ENCODE measurements at regions not wholly inside any gene's neighbourhood (a gene's known extent, or its start where the extent isn't known, plus 50 kb on each side); places are given as distances from the start of the nearest gene placed in this dataset.
"Not testable (repeated sequence)": the region's sequence is repeated elsewhere in the genome, so short reads cannot be mapped to it uniquely, and the experiment has no call there.

DNA sequence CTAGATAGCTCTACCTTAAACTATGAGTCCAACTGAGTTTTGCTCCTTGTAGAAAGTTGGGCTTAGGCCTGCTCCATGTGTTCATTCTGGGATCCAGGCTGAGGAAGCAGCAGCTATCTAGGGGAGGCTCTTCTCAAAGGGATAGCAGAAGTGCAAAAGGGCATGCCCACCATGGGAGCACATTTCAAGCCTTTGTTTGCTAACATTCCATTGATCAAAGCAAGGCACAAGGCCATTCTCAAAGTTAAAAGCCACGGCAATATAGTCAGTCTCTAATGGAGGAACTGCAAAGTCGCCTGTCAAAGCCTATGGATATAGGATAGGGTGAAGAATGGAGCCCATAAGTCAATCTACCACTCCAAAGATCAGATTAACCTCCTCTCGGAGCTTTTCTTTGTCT lies 488.1 kb upstream of the ARX start:
- no peak overlapping the region for H3K4me3 ChIP-seq (ENCODE audit: low read depth, low read length)
- no peak for DNase-seq (ENCODE audit: low read depth)
- TF ChIP-seq, protein P1, sequence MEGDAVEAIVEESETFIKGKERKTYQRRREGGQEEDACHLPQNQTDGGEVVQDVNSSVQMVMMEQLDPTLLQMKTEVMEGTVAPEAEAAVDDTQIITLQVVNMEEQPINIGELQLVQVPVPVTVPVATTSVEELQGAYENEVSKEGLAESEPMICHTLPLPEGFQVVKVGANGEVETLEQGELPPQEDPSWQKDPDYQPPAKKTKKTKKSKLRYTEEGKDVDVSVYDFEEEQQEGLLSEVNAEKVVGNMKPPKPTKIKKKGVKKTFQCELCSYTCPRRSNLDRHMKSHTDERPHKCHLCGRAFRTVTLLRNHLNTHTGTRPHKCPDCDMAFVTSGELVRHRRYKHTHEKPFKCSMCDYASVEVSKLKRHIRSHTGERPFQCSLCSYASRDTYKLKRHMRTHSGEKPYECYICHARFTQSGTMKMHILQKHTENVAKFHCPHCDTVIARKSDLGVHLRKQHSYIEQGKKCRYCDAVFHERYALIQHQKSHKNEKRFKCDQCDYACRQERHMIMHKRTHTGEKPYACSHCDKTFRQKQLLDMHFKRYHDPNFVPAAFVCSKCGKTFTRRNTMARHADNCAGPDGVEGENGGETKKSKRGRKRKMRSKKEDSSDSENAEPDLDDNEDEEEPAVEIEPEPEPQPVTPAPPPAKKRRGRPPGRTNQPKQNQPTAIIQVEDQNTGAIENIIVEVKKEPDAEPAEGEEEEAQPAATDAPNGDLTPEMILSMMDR (conservative IDR thresholded peaks at IDR 0.05; ENCODE audit: low read depth, low read length) = no peak

DNA sequence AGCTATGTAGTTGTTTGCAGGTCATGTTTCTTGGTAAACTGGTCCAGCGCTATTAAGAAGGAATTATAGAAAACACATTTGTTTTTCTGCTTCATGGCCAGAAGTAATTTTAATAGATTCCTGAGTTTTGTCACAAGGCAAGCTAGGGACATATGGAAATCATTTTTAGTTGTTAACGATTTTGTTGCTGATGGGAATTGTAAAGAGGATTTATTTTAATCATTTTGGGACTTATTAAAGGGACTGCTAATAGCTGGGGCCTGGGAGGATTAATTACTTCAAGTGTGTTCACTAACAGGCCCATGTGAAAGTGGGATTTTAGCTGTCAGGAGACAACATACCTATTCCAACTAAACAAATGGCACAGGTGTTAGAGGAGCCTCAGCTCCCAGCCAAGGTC lies 492.0 kb upstream of the ARX start:
- TF ChIP-seq, protein P1 (conservative IDR thresholded peaks at IDR 0.05; ENCODE audit: low read depth, low read length) = no peak

DNA sequence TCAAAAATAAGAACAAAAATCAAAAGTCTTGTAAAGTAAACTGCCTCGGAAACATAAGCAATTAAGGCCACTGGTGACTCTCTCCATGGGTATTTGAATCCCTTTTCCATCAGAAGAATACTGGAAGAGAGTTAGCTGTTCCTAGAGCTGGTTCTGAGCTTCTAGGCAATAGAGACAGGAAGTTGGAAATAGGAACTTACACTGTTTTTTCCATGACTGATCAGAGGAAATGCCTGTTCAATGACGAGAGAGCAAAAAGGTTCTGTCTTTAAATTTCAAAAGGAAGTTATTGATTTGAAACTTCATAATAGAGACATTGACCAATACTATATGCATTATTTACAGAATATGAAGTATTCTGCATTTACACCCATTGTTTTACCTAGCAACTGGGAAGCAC lies 503.5 kb upstream of the ARX start:
- TF ChIP-seq, protein P1 (conservative IDR thresholded peaks at IDR 0.05; ENCODE audit: low read depth, low read length) = no peak
- no peak overlapping the region for H3K4me3 ChIP-seq (ENCODE audit: low read depth, low read length)
- no peak for DNase-seq (ENCODE audit: low read depth)

More for the DNA sequence above, 492.0 kb upstream of the ARX start:
- no peak overlapping the region for H3K4me3 ChIP-seq (ENCODE audit: low read depth, low read length)
- DNase-seq (ENCODE audit: low read depth) = no peak

DNA sequence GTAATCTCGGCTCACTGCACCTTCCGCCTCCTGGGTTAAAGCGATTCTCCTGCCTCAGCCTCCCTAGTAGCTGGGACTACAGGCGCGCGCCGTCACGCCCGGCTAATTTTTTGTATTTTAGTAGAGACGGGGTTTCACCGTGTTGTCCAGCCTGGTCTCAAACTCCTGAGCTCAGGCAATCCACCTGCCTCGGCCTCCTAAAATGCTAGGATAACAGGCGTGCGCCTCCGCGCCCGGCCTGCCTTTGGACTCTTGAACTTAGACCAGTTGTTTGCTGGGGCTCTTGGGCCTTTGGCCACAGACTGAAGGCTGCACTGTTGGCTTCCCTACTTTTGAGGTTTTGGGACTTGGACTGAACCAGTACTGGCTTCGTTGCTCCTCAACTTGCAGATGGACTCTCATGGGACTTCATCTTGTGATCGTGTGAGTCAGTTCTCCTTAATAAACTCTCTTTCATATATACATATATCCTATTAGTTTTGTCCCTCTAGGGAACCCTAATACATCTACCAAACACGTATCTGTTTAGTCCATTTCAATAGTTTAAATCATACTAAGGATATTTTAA lies 506.8 kb upstream of the ARX start:
- DNase-seq (ENCODE audit: low read depth); H3K4me3 ChIP-seq (ENCODE audit: low read depth, low read length): not testable (repeated sequence)

DNA sequence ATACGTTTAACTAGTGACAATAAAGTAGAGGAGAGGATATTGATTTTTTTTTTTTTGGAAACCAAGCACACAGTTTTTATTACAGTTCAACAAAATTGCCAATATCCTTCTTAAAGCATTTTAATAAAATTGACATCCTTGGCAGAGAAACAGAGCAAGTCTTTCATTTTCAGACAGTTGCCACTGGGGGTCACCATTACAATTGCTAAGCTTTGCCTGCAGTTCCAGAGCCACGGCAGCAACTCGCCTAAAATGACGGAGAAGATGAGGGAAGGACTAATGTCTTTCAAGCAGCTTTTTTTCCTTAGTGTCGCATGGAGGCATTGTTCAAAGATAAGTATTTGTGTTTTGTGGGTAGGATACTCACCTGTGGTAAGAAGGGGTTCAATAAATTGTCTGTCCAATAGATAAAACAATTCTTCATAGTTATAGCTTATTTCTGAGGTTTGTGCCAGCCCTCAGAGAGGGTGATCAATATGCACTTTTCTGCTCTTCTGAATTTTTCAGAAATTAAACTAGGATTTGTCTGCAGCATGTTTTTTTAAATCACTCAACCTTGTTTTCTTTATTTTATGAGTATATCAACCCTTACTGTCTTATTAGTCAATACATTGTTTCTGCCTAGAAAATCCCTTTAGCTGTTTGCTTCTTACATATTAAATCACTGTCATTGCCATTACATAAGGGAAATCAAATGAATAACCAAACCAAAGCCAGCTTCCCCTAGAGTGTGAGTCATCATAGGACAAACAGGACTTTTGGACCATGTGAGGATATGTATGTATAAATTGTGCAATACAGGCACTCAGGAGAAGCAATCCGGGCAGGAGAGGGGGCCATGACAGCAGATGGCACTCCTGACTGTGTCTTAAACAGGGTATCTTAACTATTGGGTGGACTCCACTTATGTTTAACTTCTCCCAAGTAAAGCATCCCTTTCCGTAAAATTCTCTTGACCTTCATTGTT lies 508.1 kb upstream of the ARX start:
- TF ChIP-seq, protein P1 (conservative IDR thresholded peaks at IDR 0.05; ENCODE audit: low read depth, low read length) = peak; percentile 55
- DNase-seq (ENCODE audit: low read depth) = peak; percentile 63
- no peak overlapping the region for H3K4me3 ChIP-seq (ENCODE audit: low read depth, low read length)

DNA sequence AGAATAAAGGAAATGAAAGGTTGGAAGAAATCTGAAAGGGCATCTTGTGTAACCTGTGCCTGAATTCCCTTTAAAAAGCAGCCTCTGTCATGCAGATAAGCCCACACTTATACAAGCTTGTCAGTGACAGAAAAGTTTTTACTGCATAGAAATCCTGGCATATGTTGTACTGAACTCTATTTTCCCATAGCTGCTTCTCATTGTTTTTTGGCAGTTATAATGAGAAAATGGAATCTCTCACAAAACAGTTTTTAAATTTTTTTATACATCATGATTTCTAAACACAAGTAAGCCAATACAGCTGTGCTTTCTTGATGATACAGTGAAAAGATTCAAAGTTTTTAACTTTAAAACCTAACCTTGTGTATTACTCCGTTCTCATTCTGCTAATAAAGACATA lies 511.4 kb upstream of the ARX start:
- DNase-seq (ENCODE audit: low read depth) = no peak
- H3K4me3 ChIP-seq (ENCODE audit: low read depth, low read length) = no peak overlapping the region
- TF ChIP-seq, protein P1 (conservative IDR thresholded peaks at IDR 0.05; ENCODE audit: low read depth, low read length) = no peak

DNA sequence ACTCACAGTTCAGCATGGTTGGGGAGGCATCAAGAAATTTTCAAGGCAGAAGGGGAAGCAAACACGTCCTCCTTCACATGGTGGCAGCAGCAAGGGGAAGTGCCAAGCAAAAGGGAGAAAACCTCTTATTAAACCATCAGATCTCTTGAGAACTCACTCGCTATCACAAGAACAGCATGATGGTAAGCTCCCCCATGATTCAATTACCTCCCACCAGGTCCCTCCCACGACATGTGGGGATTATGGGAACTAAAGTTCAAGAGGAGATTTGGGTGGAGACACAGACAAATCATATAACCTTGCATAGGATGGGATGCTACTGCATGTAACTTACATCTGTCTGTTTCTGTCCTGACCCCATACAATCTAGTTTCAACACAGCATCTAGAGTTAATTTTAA lies 511.8 kb upstream of the ARX start:
- H3K4me3 ChIP-seq (ENCODE audit: low read depth, low read length) = no peak overlapping the region
- no peak for DNase-seq (ENCODE audit: low read depth)
- TF ChIP-seq, protein P1 (conservative IDR thresholded peaks at IDR 0.05; ENCODE audit: low read depth, low read length) = no peak
